ENCODE measurements at regions not wholly inside any gene's neighbourhood (a gene's known extent, or its start where the extent isn't known, plus 50 kb on each side); places are given as distances from the start of the nearest gene placed in this dataset.

GRCh38 chr4:11312389-11312788 lies 116.3 kb downstream of the HS3ST1 start:
- ATAC-seq = no peak

GRCh38 chr4:11301075-11301660 lies 127.5 kb downstream of the HS3ST1 start:
- peak; percentile 87 for ATAC-seq
- Histone ChIP-seq H3K9me3 (no peaks in the 10 kb centered on the region), H3K4me3 (no peak overlapping the region), H3K4me1 (ENCODE audit: low read depth) (no peaks in the 10 kb centered on the region), H3K36me3 (ENCODE audit: low read depth) (no peaks in the 10 kb centered on the region)
- DNase-seq = peak in 1 of 3 donors; percentile 40
- no peak for TF ChIP-seq CTCF (IDR thresholded peaks at IDR 0.05)
- intact Hi-C loops (cut with DNase I, micrococcal nuclease) = no loop called here

More at GRCh38 chr4:11312389-11312788, 116.3 kb downstream of the HS3ST1 start:
- no peaks in the 10 kb centered on the region for H3K9me3 ChIP-seq
- H3K36me3 ChIP-seq (ENCODE audit: low read depth) = no peaks in the 10 kb centered on the region
- intact Hi-C loops (cut with DNase I, micrococcal nuclease) = no loop called here
- no peak overlapping the region for H3K4me3 ChIP-seq
- H3K4me1 ChIP-seq (ENCODE audit: low read depth) = no peaks in the 10 kb centered on the region
- no peak for DNase-seq
- no peak for TF ChIP-seq CTCF (IDR thresholded peaks at IDR 0.05)

GRCh38 chr4:11299836-11300235 lies 128.9 kb downstream of the HS3ST1 start:
- H3K9me3 ChIP-seq = no peaks in the 10 kb centered on the region
- no peak overlapping the region for H3K4me3 ChIP-seq
- DNase-seq (no peak), ATAC-seq (no peak)
- TF ChIP-seq CTCF (IDR thresholded peaks at IDR 0.05) = no peak
- intact Hi-C loops (cut with DNase I, micrococcal nuclease) = no loop called here
- H3K4me1 ChIP-seq (ENCODE audit: low read depth) = no peaks in the 10 kb centered on the region
- H3K36me3 ChIP-seq (ENCODE audit: low read depth) = no peaks in the 10 kb centered on the region

- DNase-seq = no peak
- H3K9me3 ChIP-seq = no peaks in the 10 kb centered on the region
- TF ChIP-seq CTCF (IDR thresholded peaks at IDR 0.05) = no peak
- ATAC-seq = no peak
- intact Hi-C loops (cut with DNase I, micrococcal nuclease) = no loop called here
- no peaks in the 10 kb centered on the region for H3K4me1 ChIP-seq (ENCODE audit: low read depth)
- no peaks in the 10 kb centered on the region for H3K36me3 ChIP-seq (ENCODE audit: low read depth)
- no peak overlapping the region for H3K4me3 ChIP-seq
These were observed 129.7 kb downstream of the HS3ST1 start for GRCh38 chr4:11299016-11299415.

GRCh38 chr4:11298451-11298850 lies 130.2 kb downstream of the HS3ST1 start:
- H3K36me3 ChIP-seq (ENCODE audit: low read depth) = no peaks in the 10 kb centered on the region
- no peak overlapping the region for H3K4me3 ChIP-seq
- DNase-seq = no peak
- no peaks in the 10 kb centered on the region for H3K4me1 ChIP-seq (ENCODE audit: low read depth)
- TF ChIP-seq CTCF (IDR thresholded peaks at IDR 0.05) = no peak
- H3K9me3 ChIP-seq = no peaks in the 10 kb centered on the region
- no peak for ATAC-seq
- intact Hi-C loops (cut with DNase I, micrococcal nuclease) = no loop called here

- H3K4me3 ChIP-seq = no peak overlapping the region
- H3K36me3 ChIP-seq (ENCODE audit: low read depth) = no peaks in the 10 kb centered on the region
- no peaks in the 10 kb centered on the region for H3K4me1 ChIP-seq (ENCODE audit: low read depth)
- no peak for TF ChIP-seq CTCF (IDR thresholded peaks at IDR 0.05)
- no peak for DNase-seq
- H3K9me3 ChIP-seq = no peaks in the 10 kb centered on the region
- intact Hi-C loops (cut with DNase I, micrococcal nuclease) = no loop called here
- no peak for ATAC-seq
These were observed 131.1 kb downstream of the HS3ST1 start for GRCh38 chr4:11297627-11298026.

All from mucosa of descending colon (tissue), 3 donors.